GM12873 (cell line): ENCODE measurements at regions not wholly inside any gene's neighbourhood (a gene's known extent, or its start where the extent isn't known, plus 50 kb on each side); places are given as distances from the start of the nearest gene placed in this dataset.

Experiments
- TF ChIP-seq, protein P1 (sequence below): IDR thresholded peaks from 2 replicates; pipeline ENCODE4 v1.5.1; 2012; ENCODE audit warnings: low read depth, mild to moderate bottlenecking, moderate library complexity, low read length, control low read depth; ENCODE audit not compliant: insufficient read depth; ENCODE audit errors: missing control alignments

- TF ChIP-seq, protein P1, sequence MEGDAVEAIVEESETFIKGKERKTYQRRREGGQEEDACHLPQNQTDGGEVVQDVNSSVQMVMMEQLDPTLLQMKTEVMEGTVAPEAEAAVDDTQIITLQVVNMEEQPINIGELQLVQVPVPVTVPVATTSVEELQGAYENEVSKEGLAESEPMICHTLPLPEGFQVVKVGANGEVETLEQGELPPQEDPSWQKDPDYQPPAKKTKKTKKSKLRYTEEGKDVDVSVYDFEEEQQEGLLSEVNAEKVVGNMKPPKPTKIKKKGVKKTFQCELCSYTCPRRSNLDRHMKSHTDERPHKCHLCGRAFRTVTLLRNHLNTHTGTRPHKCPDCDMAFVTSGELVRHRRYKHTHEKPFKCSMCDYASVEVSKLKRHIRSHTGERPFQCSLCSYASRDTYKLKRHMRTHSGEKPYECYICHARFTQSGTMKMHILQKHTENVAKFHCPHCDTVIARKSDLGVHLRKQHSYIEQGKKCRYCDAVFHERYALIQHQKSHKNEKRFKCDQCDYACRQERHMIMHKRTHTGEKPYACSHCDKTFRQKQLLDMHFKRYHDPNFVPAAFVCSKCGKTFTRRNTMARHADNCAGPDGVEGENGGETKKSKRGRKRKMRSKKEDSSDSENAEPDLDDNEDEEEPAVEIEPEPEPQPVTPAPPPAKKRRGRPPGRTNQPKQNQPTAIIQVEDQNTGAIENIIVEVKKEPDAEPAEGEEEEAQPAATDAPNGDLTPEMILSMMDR, result no peak
These were observed 73.8 kb upstream of the EPCAM start for GRCh38 chr2:47295131-47295980.

- TF ChIP-seq, protein P1, result no peak
These were observed 75.1 kb upstream of the EPCAM start for GRCh38 chr2:47293976-47294375.

- TF ChIP-seq, protein P1, result no peak
These were observed 80.2 kb upstream of the EPCAM start for GRCh38 chr2:47288864-47289263.

DNA sequence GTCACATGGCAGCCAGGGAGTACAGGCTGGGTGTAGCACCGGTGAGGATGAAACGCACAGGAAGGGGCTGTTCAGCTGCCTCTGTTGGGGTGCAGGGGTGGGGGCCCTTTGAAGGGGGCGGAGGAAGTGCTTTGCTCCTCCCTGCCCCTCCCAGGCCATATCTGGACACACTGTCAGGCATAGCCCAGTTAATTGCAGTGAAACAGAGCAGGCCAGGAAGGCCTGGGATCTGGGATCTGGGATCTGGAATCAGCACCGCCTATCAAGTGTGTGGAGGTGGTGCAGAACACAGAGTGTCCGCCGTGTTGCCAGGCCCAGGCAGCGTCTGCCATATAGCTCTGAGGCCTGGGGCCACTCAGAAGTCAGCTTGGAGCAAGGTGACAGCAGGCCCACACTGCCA is 85.5 kb upstream of the EPCAM start:
- TF ChIP-seq, protein P1, result no peak

GRCh38 chr2:47282621-47283272 is 86.4 kb upstream of the EPCAM start:
- TF ChIP-seq, protein P1, result no peak

- TF ChIP-seq, protein P1, result no peak
These were observed 91.1 kb upstream of the EPCAM start for GRCh38 chr2:47277987-47278386.

DNA sequence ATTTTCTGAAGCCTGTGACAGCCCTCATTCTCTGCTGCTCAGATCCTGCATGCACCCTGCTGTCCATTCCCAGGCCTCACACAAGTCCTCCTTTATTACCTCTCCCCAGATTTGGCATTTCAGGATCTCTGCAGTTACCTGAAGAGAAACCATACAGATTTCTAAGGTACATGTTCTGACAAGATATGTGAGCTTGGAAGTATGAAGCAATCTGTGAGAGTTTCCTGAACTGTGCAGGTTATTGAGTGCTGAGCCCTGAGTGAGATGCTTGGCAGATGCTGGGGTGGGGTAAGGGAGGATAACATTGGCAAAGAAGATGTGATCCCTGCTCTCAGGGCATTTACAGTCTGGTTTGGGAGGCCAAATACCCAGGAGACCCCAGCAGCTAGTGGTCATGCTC is 91.9 kb upstream of the EPCAM start:
- TF ChIP-seq, protein P1, result no peak
